Cardiac muscle cell (in vitro differentiated cells and primary cell): ENCODE measurements at regions not wholly inside any gene's neighbourhood (a gene's known extent, or its start where the extent isn't known, plus 50 kb on each side); places are given as distances from the start of the nearest gene placed in this dataset.
A peak's percentile ranks its signal among the peaks of the same experiment; 100 is the strongest.
"Not testable (repeated sequence)": the region's sequence is repeated elsewhere in the genome, so short reads cannot be mapped to it uniquely, and the experiment has no call there.

Experiments
- DNase-seq, 2 donors: peaks; one replicate each; pipeline versions ENCODE4 v3.0.0 to v3.0.0-alpha.2; 2010 to 2017; ENCODE audit warnings: low read depth in 1 of 2, low spot score in 1 of 2
- H3K27ac ChIP-seq: fragments of 200-600 bp; sonication (generic); 2 replicates; pipeline ENCODE4 v1.5.1; 2016
- H3K27me3 ChIP-seq: fragments of 200-600 bp; sonication (generic); 2 replicates; pipeline ENCODE4 v1.6.0; 2016; ENCODE audit warnings: control low read depth
- H3K36me3 ChIP-seq: fragments of 200-600 bp; sonication (generic); 2 replicates; pipeline ENCODE4 v1.5.1; 2016; ENCODE audit warnings: control low read depth
- H3K4me1 ChIP-seq: fragments of 200-600 bp; sonication (generic); 2 replicates; pipeline ENCODE4 v1.8.1; 2017; ENCODE audit warnings: low read depth, mild to moderate bottlenecking, mixed run types
- H3K4me3 ChIP-seq: fragments of 200-600 bp; sonication (generic); 2 replicates; pipeline ENCODE4 v1.5.1; 2016; ENCODE audit warnings: mild to moderate bottlenecking
- H3K9me3 ChIP-seq: fragments of 200-600 bp; sonication (generic); 2 replicates; pipeline ENCODE4 v1.5.1; 2017; ENCODE audit warnings: low read depth, mild to moderate bottlenecking, control low read depth
- CTCF ChIP-seq: IDR thresholded peaks from 2 replicates; pipeline ENCODE4 v1.5.1; 2012; ENCODE audit warnings: low read depth, mild to moderate bottlenecking, low read length

- not testable (repeated sequence) for H3K4me1 ChIP-seq, H3K4me3 ChIP-seq, H3K27ac ChIP-seq, H3K27me3 ChIP-seq, H3K9me3 ChIP-seq, H3K36me3 ChIP-seq, DNase-seq
Observed at GRCh38 chr9:64813072-64813471, 471.9 kb downstream of the FOXD4L5 start.

GRCh38 chr9:64778667-64779066, 506.3 kb downstream of the FOXD4L5 start:
- not testable (repeated sequence) for DNase-seq, H3K9me3 ChIP-seq, H3K4me3 ChIP-seq, H3K36me3 ChIP-seq, H3K27ac ChIP-seq, H3K4me1 ChIP-seq
- peaks cover 13% of the 10 kb centered on the region for H3K27me3 ChIP-seq

DNA sequence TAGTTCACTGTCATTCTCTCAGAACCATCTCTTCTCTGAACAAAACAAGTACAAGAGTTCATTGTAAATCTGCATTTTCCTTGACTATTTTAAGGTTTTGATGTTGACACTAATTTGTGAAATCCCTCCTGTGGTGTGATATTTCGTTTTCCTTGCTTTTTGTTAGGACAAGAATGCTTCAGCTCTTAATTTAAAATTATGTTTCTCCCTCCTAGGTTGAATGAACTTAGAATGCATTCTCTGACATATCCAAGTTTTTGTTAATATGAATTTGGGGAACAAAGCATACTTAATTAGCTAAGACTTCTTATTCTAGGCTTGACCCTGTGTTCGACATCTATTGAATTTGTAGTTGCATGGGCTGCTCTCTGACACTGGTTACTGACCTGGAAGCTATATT, 508.7 kb downstream of the FOXD4L5 start:
- not testable (repeated sequence) for H3K4me1 ChIP-seq, H3K4me3 ChIP-seq, H3K9me3 ChIP-seq, H3K36me3 ChIP-seq, DNase-seq, H3K27ac ChIP-seq
- H3K27me3 ChIP-seq = peaks cover 14% of the 10 kb centered on the region

DNA sequence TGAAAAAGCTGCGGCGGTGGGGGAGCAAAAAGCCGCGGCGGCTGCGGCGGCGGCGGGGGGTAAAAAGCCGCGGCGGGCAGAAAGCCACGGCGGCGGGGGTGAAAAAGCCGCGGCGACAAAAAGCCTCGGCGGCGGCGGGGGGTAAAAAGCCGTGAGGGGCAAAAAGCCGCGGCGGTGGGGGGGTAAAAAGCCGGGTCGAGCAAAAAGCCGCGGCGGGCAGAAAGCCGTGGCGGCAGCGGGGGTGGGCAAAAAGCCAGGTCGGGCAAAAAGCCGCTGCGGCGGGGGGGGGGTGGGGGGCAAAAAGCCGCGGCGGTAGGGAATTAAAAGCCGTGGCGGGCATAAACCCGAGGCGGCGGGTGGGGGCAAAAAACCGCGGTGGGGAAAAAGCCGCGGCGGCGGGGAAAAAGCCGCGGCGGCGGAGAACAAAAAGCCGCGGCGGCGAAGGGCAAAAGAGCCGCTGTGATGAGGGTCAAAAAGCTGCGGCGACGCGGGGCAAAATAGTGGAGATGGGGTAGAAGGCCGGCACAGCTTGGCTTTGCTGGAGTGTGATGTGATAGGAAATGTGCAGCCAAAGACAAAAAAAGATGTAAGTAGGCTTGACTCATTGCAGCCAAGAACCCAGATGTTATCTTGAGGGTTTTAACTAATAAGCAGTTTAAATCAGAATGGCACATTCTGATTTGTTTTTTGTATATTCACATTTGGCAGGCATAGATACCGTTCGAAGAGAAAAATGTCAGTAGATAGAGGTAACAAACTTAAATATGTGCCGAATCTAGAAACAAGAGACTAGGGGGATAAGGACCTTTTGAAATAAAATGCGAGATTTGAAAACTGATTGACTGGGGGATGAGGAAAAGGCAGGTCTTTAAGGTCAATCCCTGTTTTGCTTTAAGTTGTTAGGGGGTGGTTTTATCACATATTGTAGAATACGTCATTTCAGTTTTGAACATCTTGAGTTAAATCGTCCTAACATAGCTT, 509.9 kb downstream of the FOXD4L5 start:
- not testable (repeated sequence) for H3K4me3 ChIP-seq, H3K36me3 ChIP-seq, H3K9me3 ChIP-seq, H3K27ac ChIP-seq, H3K4me1 ChIP-seq
- peaks cover 14% of the 10 kb centered on the region for H3K27me3 ChIP-seq
- DNase-seq = peak; percentile 0 to 27

DNA sequence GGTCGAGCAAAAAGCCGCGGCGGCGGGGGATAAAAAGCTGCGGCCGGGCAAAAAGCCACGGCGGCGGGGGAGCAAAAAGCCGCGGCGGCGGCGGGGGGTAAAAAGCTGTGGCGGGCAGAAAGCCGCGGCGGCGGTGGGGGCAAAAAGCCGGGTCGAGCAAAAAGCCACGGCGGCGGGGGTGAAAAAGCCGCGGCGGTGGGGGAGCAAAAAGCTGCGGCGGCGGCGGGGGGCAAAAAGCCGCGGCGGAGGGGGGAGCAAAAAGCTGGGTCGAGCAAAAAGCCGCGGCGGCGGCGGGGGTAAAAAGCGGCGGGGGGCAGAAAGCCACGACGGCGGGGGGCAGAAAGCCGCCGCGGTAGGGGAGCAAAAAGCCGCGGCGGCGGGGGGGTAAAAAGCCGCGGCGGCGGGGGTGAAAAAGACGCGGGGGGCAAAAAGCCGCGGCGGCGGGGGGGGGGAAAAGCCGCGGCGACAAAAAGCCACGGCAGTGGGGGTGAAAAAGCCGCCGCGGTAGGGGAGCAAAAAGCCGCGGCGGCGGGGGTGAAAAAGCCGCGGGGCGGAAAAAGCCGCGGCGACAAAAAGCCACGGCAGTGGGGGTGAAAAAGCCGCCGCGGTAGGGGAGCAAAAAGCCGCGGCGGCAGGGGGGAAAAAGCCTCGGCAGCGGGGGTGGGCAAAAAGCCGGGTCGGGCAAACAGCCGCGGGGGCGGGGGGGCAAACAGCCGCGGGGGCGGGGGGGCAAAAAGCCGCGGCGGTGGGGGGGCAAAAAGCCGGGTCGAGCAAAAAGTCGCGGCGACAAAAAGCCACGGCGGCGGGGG, 510.8 kb downstream of the FOXD4L5 start:
- DNase-seq = peak in 1 of 2 donors; percentile 12
- not testable (repeated sequence) for H3K4me3 ChIP-seq, H3K9me3 ChIP-seq, H3K27ac ChIP-seq, H3K4me1 ChIP-seq, H3K36me3 ChIP-seq
- H3K27me3 ChIP-seq = peaks cover 14% of the 10 kb centered on the region

- H3K27me3 ChIP-seq = peaks cover 14% of the 10 kb centered on the region
- no peak for TF ChIP-seq CTCF
- no peaks in the 10 kb centered on the region for H3K36me3 ChIP-seq
- DNase-seq = peak; percentile 0 to 5
- H3K9me3 ChIP-seq = no peaks in the 10 kb centered on the region
- H3K4me3 ChIP-seq = no peak overlapping the region
- no peaks in the 10 kb centered on the region for H3K4me1 ChIP-seq
- H3K27ac ChIP-seq = no peak overlapping the region
Observed at GRCh38 chr9:64773491-64773931, 511.5 kb downstream of the FOXD4L5 start.

- not testable (repeated sequence) for H3K36me3 ChIP-seq, H3K4me3 ChIP-seq, H3K27ac ChIP-seq, H3K4me1 ChIP-seq, H3K9me3 ChIP-seq
- peak in 1 of 2 donors; percentile 0 for DNase-seq
- peaks cover 14% of the 10 kb centered on the region for H3K27me3 ChIP-seq
Observed at GRCh38 chr9:64772751-64773331, 512.2 kb downstream of the FOXD4L5 start.

- H3K27ac ChIP-seq, H3K4me3 ChIP-seq, H3K9me3 ChIP-seq, H3K4me1 ChIP-seq, H3K36me3 ChIP-seq, DNase-seq: not testable (repeated sequence)
- TF ChIP-seq CTCF = peak; percentile 14
- H3K27me3 ChIP-seq = peaks cover 14% of the 10 kb centered on the region
Observed at GRCh38 chr9:64772123-64772736, 512.8 kb downstream of the FOXD4L5 start.
